ENCODE measurements at regions not wholly inside any gene's neighbourhood (a gene's known extent, or its start where the extent isn't known, plus 50 kb on each side); places are given as distances from the start of the nearest gene placed in this dataset.

- no peaks in the 10 kb centered on the region for H4K20me1 ChIP-seq (ENCODE audit: control insufficient read depth, insufficient read depth, low read depth, low read length)
- TF ChIP-seq EZH2phosphoT487 (IDR thresholded peaks at IDR 0.05; ENCODE audit: borderline replicate concordance, low read length) = no peak
- TF ChIP-seq, protein P1, sequence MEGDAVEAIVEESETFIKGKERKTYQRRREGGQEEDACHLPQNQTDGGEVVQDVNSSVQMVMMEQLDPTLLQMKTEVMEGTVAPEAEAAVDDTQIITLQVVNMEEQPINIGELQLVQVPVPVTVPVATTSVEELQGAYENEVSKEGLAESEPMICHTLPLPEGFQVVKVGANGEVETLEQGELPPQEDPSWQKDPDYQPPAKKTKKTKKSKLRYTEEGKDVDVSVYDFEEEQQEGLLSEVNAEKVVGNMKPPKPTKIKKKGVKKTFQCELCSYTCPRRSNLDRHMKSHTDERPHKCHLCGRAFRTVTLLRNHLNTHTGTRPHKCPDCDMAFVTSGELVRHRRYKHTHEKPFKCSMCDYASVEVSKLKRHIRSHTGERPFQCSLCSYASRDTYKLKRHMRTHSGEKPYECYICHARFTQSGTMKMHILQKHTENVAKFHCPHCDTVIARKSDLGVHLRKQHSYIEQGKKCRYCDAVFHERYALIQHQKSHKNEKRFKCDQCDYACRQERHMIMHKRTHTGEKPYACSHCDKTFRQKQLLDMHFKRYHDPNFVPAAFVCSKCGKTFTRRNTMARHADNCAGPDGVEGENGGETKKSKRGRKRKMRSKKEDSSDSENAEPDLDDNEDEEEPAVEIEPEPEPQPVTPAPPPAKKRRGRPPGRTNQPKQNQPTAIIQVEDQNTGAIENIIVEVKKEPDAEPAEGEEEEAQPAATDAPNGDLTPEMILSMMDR (IDR thresholded peaks at IDR 0.05; ENCODE audit: low read depth, low read length, poor library complexity, severe bottlenecking) = no peak
- H3K79me2 ChIP-seq (ENCODE audit: control insufficient read depth, low read length) = no peaks in the 10 kb centered on the region
- H3K27ac ChIP-seq (ENCODE audit: low read depth, low read length) = no peak overlapping the region
- no peak overlapping the region for H3K4me3 ChIP-seq (ENCODE audit: low read length)
- H3K4me2 ChIP-seq (ENCODE audit: low read length) = no peak overlapping the region
- no peaks in the 10 kb centered on the region for H3F3A ChIP-seq (ENCODE audit: control insufficient read depth, insufficient read depth)
- H3K27me3 ChIP-seq (ENCODE audit: control insufficient read depth, low read length) = no peaks in the 10 kb centered on the region
- H3K9me3 ChIP-seq (ENCODE audit: control insufficient read depth, insufficient read depth, low read length) = no peaks in the 10 kb centered on the region
- no peaks in the 10 kb centered on the region for H3K9me2 ChIP-seq (replicated peaks; ENCODE audit: control insufficient read depth, low read length)
- H3K4me1 ChIP-seq (ENCODE audit: control insufficient read depth, low read length) = no peaks in the 10 kb centered on the region
- H3K36me3 ChIP-seq (ENCODE audit: control insufficient read depth, low read length) = no peaks in the 10 kb centered on the region
Measured at GRCh38 chr21:35358008-35358407, 308.9 kb upstream of the RUNX1 start.

DNA sequence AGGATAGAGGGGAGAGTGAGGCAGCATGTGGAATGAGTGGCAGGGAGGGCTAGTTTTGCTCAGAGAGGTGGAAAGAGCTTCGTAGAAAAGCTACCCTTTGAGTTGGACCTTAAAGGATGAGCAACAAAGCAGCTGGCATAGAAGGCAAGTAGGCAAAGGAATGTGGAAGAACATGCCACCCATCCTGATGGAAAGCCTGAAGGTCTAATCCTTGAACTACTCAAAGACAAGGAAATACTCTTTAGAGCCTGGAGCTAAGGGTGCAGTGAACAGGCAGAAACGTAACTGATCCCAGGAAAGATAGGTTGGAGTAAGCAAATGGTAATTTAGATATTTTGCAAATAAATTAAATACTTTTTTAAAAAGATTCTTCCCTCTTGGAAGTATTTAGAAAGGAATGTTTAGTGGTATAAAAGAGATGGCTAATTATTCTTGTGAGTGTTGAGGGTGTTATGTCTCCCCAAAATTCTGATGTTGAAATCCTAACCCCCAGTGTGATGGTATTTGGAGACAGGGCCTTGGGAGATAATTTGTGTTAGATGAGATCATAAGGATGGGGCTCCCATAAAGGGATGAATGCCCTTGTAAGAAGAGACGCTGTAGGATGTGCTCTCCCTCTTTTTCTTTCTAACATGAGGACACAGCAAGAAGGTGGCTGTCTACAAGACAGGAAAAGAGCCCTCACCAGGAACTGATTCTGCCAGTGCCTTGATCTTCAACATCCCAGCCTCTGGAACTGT, 308.1 kb upstream of the RUNX1 start:
- Histone ChIP-seq H3K9me2 (replicated peaks; ENCODE audit: control insufficient read depth, low read length) (no peaks in the 10 kb centered on the region), H3K27ac (ENCODE audit: low read depth, low read length) (no peak overlapping the region), H4K20me1 (ENCODE audit: control insufficient read depth, insufficient read depth, low read depth, low read length) (no peaks in the 10 kb centered on the region), H3F3A (ENCODE audit: control insufficient read depth, insufficient read depth) (no peaks in the 10 kb centered on the region), H3K27me3 (ENCODE audit: control insufficient read depth, low read length) (no peaks in the 10 kb centered on the region), H3K4me1 (ENCODE audit: control insufficient read depth, low read length) (no peaks in the 10 kb centered on the region), H3K9me3 (ENCODE audit: control insufficient read depth, insufficient read depth, low read length) (no peaks in the 10 kb centered on the region), H3K36me3 (ENCODE audit: control insufficient read depth, low read length) (no peaks in the 10 kb centered on the region), H3K4me2 (ENCODE audit: low read length) (no peak overlapping the region), H3K4me3 (ENCODE audit: low read length) (no peak overlapping the region), H3K79me2 (ENCODE audit: control insufficient read depth, low read length) (no peaks in the 10 kb centered on the region)
- TF ChIP-seq EZH2phosphoT487 (IDR thresholded peaks at IDR 0.05; ENCODE audit: borderline replicate concordance, low read length) = no peak
- TF ChIP-seq, protein P1 (IDR thresholded peaks at IDR 0.05; ENCODE audit: low read depth, low read length, poor library complexity, severe bottlenecking) = no peak

- Histone ChIP-seq H3K4me3 (ENCODE audit: low read length) (no peak overlapping the region), H3K36me3 (ENCODE audit: control insufficient read depth, low read length) (no peaks in the 10 kb centered on the region), H4K20me1 (ENCODE audit: control insufficient read depth, insufficient read depth, low read depth, low read length) (no peaks in the 10 kb centered on the region), H3K9me2 (replicated peaks; ENCODE audit: control insufficient read depth, low read length) (no peaks in the 10 kb centered on the region), H3K9me3 (ENCODE audit: control insufficient read depth, insufficient read depth, low read length) (no peaks in the 10 kb centered on the region), H3K79me2 (ENCODE audit: control insufficient read depth, low read length) (no peaks in the 10 kb centered on the region), H3K4me2 (ENCODE audit: low read length) (no peak overlapping the region), H3K27ac (ENCODE audit: low read depth, low read length) (no peak overlapping the region), H3K4me1 (ENCODE audit: control insufficient read depth, low read length) (no peaks in the 10 kb centered on the region), H3F3A (ENCODE audit: control insufficient read depth, insufficient read depth) (no peaks in the 10 kb centered on the region), H3K27me3 (ENCODE audit: control insufficient read depth, low read length) (no peaks in the 10 kb centered on the region)
- TF ChIP-seq EZH2phosphoT487 (IDR thresholded peaks at IDR 0.05; ENCODE audit: borderline replicate concordance, low read length) = no peak
- TF ChIP-seq, protein P1 (IDR thresholded peaks at IDR 0.05; ENCODE audit: low read depth, low read length, poor library complexity, severe bottlenecking) = no peak
Measured at GRCh38 chr21:35354078-35354477, 305.0 kb upstream of the RUNX1 start.

All from DOHH2 (cell line).